Nucleus accumbens (tissue), 56 donors: ENCODE measurements at regions not wholly inside any gene's neighbourhood (a gene's known extent, or its start where the extent isn't known, plus 50 kb on each side); places are given as distances from the start of the nearest gene placed in this dataset.
"Not testable (repeated sequence)": the region's sequence is repeated elsewhere in the genome, so short reads cannot be mapped to it uniquely, and the experiment has no call there.

Experiments used
- DNase-seq, 56 donors: peaks; one replicate each; lab custom pipeline; 2025; lab: John Stamatoyannopoulos, UW

DNA sequence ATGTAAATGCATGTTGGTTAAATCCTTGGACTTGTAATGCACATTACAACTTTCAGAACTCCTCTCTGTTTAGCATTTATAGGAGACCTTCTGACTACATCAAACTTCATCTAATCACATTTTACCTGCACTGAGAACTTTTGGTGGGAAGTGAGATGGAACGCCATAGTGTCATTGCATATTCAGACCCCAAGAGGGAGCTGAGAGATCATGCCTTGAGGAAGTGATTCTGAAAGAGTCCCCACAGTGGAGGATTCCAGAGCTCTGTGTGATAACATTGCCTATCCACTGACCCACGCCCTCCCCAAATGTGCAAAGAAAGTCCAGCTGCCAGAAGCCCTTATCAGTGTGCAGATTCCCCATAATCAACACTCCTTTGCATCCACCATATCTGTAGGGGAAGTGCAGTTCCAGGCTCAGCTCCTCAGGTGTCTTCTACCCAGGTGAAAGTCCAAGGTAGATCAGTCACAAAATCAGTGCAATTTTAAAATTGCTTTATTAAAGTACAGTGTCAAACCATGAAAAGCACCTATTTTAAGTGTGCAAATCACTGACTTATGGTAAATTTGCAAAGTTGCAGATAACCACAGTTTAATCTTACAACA is 212.4 kb downstream of the RPIA start:
- peak in 4 of 56 donors; percentile 1 to 21 (median 6) for DNase-seq

DNA sequence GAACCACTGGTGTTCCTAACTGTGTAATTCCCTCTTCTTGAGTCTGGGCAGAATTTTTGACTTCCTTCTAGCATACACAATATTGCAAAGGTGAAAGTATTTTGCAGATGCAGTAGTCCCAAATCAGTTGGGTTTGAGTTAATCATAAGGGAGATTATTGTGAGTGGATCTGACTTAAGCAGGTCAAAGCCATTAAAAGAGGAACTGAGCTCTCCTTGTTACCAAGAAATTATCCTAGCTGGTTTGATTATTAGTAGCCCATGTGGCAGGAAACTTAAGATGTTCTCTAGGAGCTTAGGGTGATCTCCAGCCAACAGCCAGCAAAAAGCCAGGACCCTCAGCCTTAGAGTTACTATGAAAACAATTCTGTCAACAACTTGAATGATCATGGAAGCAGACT is 221.8 kb downstream of the RPIA start:
- DNase-seq = no peak

DNA sequence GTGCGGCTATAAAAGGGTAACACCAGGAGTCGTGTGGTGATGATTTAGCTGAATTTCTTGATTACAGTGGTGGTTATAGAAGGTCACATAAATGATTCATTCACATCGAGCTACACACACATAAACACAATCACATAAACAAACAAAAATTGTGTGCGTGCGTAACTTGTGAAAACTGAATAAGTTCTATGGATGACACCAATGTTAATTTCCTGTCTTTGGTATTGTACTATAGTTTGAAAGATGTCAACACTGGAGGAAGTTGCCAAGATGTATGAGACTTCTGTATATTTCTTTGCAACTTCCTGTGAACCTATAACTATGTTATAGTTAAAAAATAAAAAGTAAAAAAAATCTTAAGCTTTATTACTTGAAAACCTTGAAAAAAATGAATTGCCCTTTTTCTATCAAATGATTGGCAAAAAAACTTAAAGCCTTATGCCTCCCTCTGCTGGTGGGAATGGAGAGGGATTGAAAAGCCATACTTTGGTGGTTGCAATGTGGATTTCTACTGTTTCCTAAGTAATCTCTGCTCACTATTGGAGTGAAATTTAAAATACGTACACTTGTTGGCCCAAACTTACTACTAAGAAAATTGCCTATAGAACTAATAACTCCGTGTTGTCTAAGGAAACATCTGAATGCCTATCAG is 227.7 kb downstream of the RPIA start:
- DNase-seq = no peak

DNA sequence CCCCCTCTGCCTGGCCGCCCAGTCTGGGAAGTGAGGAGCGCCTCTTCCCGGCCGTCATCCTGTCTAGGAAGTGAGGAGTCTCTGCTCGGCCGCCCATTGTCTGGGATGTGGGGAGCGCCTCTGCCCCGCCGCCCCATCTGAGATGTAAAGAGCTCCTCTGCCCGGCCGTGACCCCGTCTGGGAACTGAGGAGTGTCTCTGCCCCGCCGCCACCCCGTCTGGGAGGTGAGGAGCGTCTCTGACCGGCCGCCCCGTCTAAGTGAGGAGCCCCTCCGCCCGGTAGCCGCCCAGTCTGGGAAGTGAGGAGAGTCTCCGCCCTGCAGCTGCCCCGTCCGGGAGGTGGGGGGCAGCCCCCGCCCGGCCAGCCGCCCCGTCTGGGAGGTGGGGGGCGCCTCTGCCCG is 228.9 kb downstream of the RPIA start:
- not testable (repeated sequence) for DNase-seq

DNA sequence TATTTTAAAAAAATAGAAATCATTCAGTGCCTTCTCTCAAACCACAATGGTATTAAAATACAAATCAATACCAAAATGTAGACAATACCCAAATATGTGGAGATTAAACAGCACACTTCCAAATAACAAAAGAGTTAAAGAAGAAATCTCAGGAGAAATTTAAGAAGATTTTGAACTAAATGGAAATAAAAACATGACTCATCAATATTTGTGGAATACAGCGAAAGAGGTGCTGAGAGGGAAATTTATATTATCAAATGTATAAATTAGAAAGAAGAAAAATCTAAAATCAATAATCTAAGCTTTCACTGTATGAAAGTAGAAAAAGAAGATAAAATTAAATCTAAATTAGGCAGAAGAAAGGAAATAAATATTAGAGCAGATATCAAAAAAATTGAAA is 233.1 kb downstream of the RPIA start:
- no peak for DNase-seq

DNA sequence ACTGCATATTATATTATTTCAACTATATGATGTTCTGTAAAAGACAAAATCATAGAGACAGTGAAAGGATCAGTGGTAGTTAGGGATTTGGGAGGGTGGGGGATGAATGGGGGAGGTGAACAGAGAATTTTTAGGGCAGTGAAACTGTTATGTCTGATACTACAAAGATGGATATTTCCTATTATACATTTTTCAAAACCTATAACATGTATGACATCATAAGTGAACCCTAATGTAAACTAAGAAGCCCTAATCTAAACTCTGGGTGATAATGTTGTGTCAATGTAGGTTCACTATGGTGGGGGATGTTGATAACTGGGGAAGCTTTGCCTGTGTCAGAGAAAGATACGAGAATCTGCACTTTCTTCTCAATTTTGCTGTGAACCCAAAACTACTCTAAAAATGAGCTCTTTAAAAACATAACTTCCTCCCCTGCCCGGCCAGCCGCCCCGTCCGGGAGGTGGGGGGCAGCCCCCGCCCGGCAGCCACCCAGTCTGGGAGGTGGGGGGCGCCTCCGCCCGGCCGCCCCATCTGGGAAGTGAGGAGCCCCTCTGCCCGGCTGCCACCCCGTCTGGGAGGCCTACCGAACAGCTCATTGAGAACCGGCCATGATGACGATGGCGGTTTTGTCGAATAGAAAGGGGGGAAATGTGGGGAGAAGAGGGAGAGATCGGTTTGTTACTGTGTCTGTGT is 234.4 kb downstream of the RPIA start:
- no peak for DNase-seq

DNA sequence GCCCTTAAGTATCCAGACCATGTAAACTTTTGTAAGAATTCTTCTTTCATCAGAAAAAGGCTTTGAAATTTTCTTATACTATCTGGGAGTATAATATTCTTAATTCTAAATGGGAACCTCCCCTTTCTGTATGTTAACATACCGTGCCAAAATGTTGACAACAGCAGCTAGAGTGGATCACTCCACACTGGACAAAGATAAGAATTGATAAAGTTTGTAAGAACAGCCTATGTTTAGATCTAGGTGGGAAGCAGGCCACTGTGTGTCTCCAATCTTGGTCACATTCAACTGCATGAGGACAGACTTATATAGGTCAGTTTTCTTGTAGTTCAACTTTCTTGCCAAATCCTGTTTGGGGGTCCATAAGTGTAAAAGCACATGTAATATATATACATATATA is 235.7 kb downstream of the RPIA start:
- no peak for DNase-seq

DNA sequence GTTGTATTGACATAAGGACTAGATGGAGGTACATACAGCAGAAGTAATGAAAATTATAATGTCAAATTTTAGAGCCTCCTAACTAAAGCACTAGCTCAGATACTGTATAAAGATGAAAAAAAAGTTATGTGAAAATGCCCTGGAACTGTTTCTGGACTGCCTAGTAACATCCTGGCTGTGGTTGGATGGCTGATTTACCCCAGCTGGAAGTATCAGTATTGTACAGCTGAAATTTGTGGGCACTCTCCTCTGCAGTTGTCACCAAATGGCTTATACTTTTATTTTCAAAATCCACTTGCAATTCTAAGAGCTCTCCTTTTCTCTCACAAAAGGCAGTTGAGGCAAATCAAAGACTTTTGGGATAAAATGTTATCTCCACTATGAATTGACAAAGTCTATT is 239.2 kb downstream of the RPIA start:
- DNase-seq = no peak

DNA sequence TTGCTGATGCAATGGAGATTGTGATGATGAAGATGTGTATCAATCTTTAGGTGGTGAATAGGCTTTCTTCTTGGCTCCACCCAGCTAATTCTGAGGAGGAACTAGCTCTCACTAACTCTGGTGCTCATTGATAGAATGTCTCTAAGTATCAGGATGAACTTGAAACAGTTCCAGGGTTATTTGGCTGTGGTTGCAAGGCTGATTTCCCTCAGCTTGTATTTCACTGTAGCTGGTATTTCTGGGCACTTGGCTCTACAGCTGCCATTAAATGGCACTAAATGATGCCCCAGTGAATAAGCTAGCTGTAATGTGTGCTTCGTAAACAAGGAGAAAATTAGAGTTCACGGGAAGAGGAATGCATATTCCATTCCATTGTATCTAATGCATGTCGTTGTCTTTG is 241.2 kb downstream of the RPIA start:
- no peak for DNase-seq

DNA sequence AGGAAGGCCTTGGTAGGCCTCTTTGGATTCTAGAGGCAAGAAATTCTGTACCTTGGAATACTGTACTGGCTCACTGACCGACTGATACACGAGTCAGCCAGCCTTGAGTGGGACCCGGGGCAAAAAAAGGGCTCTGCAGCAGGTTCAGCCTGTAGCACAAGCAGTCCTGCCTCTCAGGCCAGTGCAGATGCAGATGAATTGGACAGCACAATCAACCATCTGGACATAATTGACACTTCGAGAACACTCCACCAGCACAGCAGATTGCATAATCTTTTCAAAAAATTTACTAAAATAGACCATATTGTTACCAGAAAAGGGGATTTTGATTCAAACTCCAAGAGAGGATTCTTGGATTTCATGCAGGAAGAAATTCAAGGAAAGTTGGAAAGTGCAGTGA is 241.6 kb downstream of the RPIA start:
- DNase-seq = no peak

DNA sequence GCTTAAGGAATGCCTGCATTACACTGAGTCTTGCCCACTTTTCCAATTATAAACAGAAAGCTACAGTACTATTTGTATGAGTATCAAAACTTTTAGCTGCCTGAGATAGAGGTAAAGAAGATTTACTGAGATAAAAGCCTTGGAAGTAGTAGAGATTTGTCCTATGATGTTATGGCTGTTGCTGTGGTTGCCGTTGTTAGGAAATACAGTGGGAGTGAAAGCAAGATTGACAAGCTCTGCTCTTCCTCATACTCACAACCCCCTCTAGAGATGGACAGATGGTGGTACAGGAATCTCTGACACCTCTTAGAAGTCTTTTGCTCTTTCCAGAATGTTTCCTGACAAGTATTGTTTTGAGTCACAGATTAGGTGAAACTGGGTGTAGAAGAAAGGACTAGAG is 242.5 kb downstream of the RPIA start:
- DNase-seq = no peak

DNA sequence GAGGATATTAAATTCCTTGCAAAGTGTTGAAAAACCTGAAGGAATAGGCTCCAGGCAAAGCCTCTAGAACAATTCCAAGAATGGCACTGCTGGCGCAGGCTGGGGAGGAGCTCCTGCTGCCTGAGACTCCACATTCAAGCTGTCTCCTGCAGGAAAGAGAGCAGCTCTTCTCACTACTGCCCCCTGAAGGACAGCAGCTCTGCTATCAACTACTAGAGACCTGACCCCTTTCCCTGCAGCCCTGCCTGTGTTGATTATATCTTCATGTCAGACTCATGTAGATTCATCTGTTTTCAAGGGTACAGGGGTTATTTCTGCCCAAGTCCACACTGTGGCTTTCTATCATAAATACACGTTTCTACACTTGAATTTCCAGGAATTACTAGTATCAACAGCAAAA is 249.7 kb downstream of the RPIA start:
- peak in 2 of 56 donors; percentile 1 for DNase-seq

DNA sequence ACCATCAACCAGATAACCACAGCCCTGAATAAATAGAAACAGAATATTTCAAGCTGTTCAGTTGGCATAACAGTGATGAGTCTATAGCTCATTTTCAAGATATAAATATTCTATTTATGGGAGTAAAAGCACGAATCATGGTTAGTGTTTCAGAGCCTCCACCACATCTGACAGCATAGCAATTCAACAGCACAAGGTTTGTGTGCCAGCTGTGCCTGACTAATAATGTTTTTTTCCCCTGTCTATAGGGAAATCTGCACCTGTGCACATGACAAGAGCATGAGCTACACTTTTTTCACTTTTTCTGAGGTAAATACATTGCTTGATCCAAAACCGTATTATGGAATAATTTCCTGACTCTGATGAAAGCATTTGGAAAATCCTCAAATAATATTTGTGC is 251.3 kb downstream of the RPIA start:
- no peak for DNase-seq

DNA sequence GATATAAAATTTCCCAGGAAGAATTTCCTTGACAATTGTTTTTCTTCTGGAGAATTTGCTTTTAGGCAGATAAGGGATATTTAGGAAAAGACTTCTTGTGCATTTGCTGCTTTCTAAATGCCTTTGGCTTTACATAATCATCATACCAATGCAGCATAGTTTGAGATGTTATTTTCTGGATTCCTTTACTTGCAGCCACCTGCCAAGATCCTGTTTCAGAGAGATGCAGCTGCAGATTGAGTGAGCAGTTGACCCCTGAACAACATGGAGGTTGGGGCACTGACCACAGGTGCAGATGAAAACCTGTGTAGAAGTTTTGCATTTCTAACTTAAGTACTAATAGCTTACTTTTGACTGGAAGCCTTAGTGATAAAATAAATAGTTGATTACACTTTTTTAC is 257.9 kb downstream of the RPIA start:
- DNase-seq = no peak

DNA sequence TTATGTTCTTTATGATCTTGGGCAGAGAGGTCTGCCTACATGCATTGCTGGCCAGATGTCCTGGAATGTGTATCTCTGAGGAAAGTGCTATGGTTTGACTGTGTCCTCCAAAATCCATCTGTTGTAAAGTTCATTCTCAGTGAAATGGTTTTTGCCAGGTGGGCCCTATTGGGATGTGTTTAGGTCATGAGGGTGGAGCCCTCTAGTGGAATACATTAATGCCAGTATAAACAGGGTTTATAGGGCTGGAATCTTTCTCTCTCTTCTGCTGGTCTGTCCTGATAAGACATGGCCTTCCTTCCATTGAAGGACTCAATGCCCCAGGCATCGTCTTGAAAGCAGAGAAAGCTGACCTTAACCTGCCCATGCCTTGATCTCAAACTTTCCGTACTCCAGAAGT is 258.5 kb downstream of the RPIA start:
- no peak for DNase-seq

DNA sequence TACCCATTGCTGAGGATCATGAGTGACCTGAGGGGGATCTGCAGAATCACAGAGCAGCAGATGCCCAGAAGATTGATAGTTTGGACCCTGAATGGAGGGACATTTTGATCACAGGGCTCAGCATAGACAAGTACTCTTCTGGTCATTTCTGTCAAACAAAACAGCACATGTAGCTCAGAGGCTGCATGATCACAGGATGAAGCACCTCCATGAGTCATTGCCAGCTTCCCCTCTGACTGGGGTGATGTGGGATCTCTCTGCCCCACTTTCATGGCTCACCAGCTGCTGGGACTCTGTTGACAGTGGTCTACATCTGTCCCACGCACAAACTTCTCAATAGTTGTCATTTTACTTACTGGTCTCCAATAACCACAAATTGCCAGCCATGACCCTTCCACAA is 264.1 kb downstream of the RPIA start:
- no peak for DNase-seq

DNA sequence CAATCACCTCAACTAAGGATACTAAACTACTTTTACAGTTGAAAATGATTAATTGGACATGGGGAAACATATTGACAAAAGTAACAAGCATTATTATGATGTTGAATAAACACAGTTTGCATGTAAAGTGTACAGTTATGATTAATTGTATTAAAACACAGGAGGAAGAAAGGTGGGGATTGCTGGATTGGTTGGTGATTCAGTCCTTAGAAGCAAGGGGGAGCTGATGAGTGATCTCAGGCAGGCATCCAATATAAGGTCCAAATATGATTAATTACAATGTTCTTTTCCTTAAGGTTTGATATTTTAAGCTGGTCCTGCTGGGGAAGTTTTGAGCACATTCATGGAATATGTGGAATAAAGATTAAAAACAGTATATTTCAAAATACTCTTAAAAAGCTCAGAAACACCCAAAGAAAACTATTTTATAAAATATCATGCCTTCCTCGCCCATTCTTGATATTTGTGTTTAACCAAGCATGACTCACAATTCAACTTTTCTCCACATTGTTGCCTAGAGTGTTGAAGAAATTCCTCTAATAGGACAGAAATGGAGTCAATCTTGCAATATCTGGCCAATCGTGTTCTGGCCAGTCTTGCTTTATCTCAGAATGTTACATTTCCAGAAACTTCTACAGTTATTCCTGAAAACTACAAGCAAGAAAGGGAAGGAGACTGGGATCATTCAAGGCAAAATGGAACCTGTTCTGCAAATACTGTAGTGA is 268.2 kb downstream of the RPIA start:
- no peak for DNase-seq

DNA sequence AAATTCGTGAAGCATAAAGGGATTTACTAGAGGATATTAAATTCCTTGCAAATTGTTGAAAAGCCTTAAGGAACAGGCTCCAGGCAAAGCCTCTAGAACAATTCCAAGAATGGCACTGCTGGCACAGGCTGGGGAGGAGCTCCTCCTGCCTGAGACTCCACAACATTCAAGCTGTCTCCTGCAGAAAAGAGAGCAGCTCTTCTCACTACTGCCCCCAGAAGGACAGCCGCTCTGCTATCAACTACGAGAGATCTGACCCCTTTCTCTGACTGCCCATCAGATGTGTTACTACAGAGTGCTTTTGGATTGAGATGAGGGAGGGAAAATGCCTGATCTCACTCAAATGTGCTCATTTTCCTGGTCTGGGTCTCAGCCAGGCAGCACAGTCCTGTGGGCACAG is 269.9 kb downstream of the RPIA start:
- not testable (repeated sequence) for DNase-seq

DNA sequence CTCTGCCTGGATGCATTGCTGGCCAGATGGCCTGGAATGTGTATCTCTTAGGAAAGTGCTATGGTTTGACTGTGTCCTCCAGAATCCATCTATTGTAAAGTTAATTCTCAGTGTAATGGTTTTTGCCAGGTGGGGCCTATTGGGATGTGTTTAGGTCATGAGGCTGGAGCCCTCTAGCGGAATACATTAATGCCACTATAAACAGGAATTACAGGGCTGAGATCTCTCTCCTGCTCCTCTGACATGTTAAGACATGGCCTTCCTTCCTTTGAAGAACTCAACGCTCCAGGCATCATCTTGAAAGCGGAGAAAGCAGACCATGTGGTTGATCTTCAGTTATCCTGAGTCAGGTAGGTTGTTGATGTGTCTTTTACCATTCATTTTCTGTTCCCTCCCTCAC is 276.4 kb downstream of the RPIA start:
- DNase-seq = no peak

DNA sequence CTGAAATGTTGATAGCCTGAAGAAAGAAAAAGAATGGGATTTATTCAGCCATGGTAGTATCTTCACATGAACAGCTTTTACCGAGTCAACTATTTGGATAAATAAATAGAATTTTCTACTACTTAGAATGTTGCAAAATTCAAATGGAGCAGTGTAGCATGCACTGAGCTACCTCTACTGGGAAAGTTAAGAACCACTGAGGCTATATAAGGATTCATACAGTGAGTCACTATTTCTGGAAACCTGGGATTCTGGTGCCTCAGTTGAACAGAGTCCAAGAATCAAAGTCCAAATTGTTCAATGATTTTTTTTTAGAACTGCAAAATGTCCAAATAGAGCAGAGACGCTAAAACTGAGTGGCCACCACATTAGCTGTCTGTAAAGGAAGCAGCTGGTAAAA is 286.5 kb downstream of the RPIA start:
- DNase-seq = not testable (repeated sequence)

DNA sequence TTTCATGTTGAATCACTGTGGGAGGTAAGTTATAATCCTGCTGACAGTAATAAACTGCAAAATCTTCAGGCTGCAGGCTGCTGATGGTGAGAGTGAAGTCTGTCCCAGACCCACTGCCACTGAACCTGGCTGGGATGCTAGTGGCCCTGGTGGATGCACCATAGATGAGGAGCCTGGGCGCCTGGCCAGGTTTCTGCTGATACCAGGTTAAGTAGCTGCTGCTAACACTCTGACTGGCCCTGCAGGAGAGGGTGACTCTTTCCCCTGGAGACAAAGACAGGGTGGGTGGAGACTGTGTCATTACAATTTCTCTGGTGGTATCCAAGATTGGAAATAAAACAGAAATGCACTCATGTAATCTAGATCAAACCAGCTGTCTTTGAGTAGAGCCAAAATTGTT is 287.0 kb downstream of the RPIA start:
- not testable (repeated sequence) for DNase-seq

DNA sequence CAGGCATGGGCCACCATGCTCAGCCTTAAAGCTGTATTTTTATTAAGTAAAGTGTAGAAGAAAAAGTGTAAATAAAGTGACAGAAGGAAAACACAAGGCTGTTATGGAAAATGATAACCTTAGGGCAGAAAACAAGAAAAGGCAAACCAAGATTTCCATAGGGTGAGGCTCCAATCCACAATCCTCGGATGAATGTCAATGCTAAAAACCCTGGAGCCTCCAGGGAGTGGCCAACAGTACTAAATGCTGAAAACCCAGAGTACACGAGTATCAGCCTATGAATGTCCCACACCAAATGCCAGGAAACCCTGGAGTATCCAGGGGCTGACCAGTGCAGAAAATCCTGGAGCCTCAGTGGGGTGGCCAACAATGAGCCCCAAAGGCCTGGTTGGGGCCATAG is 292.6 kb downstream of the RPIA start:
- DNase-seq = not testable (repeated sequence)
